ENCODE measurements at regions not wholly inside any gene's neighbourhood (a gene's known extent, or its start where the extent isn't known, plus 50 kb on each side); places are given as distances from the start of the nearest gene placed in this dataset.
"Not testable (repeated sequence)": the region's sequence is repeated elsewhere in the genome, so short reads cannot be mapped to it uniquely, and the experiment has no call there.

- DNase-seq (ENCODE audit: low read depth in 4 of 4, low spot score in 2 of 4): no peak
Observed at GRCh38 chr5:124954784-124955183, 208.3 kb upstream of the ZNF608 start.

- no peak for DNase-seq (ENCODE audit: low read depth in 4 of 4, low spot score in 2 of 4)
Observed at GRCh38 chr5:124956471-124957029, 210.1 kb upstream of the ZNF608 start.

- no peak for DNase-seq (ENCODE audit: low read depth in 4 of 4, low spot score in 2 of 4)
Observed at GRCh38 chr5:124957063-124957462, 210.6 kb upstream of the ZNF608 start.

GRCh38 chr5:124960266-124960665 is 213.8 kb upstream of the ZNF608 start:
- no peak for DNase-seq (ENCODE audit: low read depth in 4 of 4, low spot score in 2 of 4)

GRCh38 chr5:124961521-124961920 is 215.1 kb upstream of the ZNF608 start:
- DNase-seq (ENCODE audit: low read depth in 4 of 4, low spot score in 2 of 4): no peak

GRCh38 chr5:124962111-124962510 is 215.7 kb upstream of the ZNF608 start:
- DNase-seq (ENCODE audit: low read depth in 4 of 4, low spot score in 2 of 4): no peak

GRCh38 chr5:124962735-124963134 is 216.3 kb upstream of the ZNF608 start:
- no peak for DNase-seq (ENCODE audit: low read depth in 4 of 4, low spot score in 2 of 4)

GRCh38 chr5:124963236-124963919 is 216.9 kb upstream of the ZNF608 start:
- no peak for DNase-seq (ENCODE audit: low read depth in 4 of 4, low spot score in 2 of 4)

- DNase-seq (ENCODE audit: low read depth in 4 of 4, low spot score in 2 of 4): not testable (repeated sequence)
Observed at GRCh38 chr5:124966741-124967140, 220.3 kb upstream of the ZNF608 start.

GRCh38 chr5:124970381-124970780 is 223.9 kb upstream of the ZNF608 start:
- DNase-seq (ENCODE audit: low read depth in 4 of 4, low spot score in 2 of 4): not testable (repeated sequence)

GRCh38 chr5:124972703-124973102 is 226.3 kb upstream of the ZNF608 start:
- DNase-seq (ENCODE audit: low read depth in 4 of 4, low spot score in 2 of 4): no peak

- no peak for DNase-seq (ENCODE audit: low read depth in 4 of 4, low spot score in 2 of 4)
Observed at GRCh38 chr5:124973661-124974060, 227.2 kb upstream of the ZNF608 start.

- no peak for DNase-seq (ENCODE audit: low read depth in 4 of 4, low spot score in 2 of 4)
Observed at GRCh38 chr5:124976086-124976485, 229.6 kb upstream of the ZNF608 start.

- no peak for DNase-seq (ENCODE audit: low read depth in 4 of 4, low spot score in 2 of 4)
Observed at GRCh38 chr5:124979251-124979650, 232.8 kb upstream of the ZNF608 start.

- DNase-seq (ENCODE audit: low read depth in 4 of 4, low spot score in 2 of 4): no peak
Observed at GRCh38 chr5:124980163-124980941, 233.9 kb upstream of the ZNF608 start.

- DNase-seq (ENCODE audit: low read depth in 4 of 4, low spot score in 2 of 4): no peak
Observed at GRCh38 chr5:124981901-124982300, 235.5 kb upstream of the ZNF608 start.

GRCh38 chr5:124986170-124986569 is 239.7 kb upstream of the ZNF608 start:
- DNase-seq (ENCODE audit: low read depth in 4 of 4, low spot score in 2 of 4): no peak

- no peak for DNase-seq (ENCODE audit: low read depth in 4 of 4, low spot score in 2 of 4)
Observed at GRCh38 chr5:124986667-124987066, 240.2 kb upstream of the ZNF608 start.

- not testable (repeated sequence) for DNase-seq (ENCODE audit: low read depth in 4 of 4, low spot score in 2 of 4)
Observed at GRCh38 chr5:124987786-124988185, 241.3 kb upstream of the ZNF608 start.

GRCh38 chr5:124990723-124991122 is 244.3 kb upstream of the ZNF608 start:
- no peak for DNase-seq (ENCODE audit: low read depth in 4 of 4, low spot score in 2 of 4)

GRCh38 chr5:124995421-124995820 is 249.0 kb upstream of the ZNF608 start:
- no peak for DNase-seq (ENCODE audit: low read depth in 4 of 4, low spot score in 2 of 4)
